ENCODE measurements at regions not wholly inside any gene's neighbourhood (a gene's known extent, or its start where the extent isn't known, plus 50 kb on each side); places are given as distances from the start of the nearest gene placed in this dataset.
"Not testable (repeated sequence)": the region's sequence is repeated elsewhere in the genome, so short reads cannot be mapped to it uniquely, and the experiment has no call there.

DNA sequence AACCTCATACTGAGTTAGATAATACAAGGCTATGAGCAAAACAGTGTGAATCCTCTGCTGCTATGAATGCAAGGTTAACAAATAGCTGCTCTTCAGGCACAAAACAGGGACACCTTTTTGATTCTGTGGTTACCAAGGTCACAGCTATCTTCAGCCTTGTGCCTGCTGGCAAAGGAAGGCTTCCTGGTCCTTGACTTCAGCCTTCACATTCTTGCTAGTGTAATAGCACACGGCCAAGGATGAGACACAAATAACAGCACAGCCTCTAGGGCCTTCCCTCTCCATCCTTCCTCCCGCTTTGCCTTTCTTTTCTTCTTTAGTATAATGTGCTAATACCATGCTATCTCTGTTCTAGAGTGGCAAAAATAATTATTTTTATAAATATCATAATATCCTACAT, 130.6 kb upstream of the CAV2 start:
- H3K4ac ChIP-seq (ENCODE audit: low read depth, low read length): no peak overlapping the region
- H3K4me1 ChIP-seq (ENCODE audit: control insufficient read depth, low read depth, low read length): no peaks in the 10 kb centered on the region
- no peak overlapping the region for H3K4me3 ChIP-seq (ENCODE audit: low read length)
- no peak overlapping the region for H3K4me2 ChIP-seq (ENCODE audit: low read length)
- H3K79me2 ChIP-seq (ENCODE audit: control insufficient read depth, insufficient read depth, low read length): no peaks in the 10 kb centered on the region
- no peak overlapping the region for H2AK5ac ChIP-seq (ENCODE audit: low read length)
- H3K23ac ChIP-seq (ENCODE audit: low read length): no peak overlapping the region
- H3K36me3 ChIP-seq (ENCODE audit: control insufficient read depth, insufficient read depth, low read length): no peaks in the 10 kb centered on the region
- H4K8ac ChIP-seq (ENCODE audit: low read depth, low read length): no peak overlapping the region
- H3K9ac ChIP-seq (ENCODE audit: low read length): no peak overlapping the region
- H3K56ac ChIP-seq (ENCODE audit: low read length): no peak overlapping the region
- WGBS (ENCODE audit: extremely low coverage, insufficient coverage, low lambda C conversion rate): no CpG with 5 or more reads among the region's 2 CpGs
- H4K5ac ChIP-seq (ENCODE audit: low read length): no peak overlapping the region
- H2BK5ac ChIP-seq (ENCODE audit: low read length): no peak overlapping the region
- no peak overlapping the region for H3K18ac ChIP-seq (ENCODE audit: low read length)
- H2BK15ac ChIP-seq (replicated peaks; ENCODE audit: low read depth): no peak overlapping the region
- no peak overlapping the region for H3K27ac ChIP-seq (ENCODE audit: low read depth, low read length)
- H3K79me1 ChIP-seq (ENCODE audit: low read length): no peaks in the 10 kb centered on the region
- H3K27me3 ChIP-seq (ENCODE audit: insufficient read depth, low read length, poor library complexity): no peaks in the 10 kb centered on the region
- peak; percentile 18 for DNase-seq
- H2BK120ac ChIP-seq (ENCODE audit: low read depth, low read length): no peak overlapping the region

GRCh38 chr7:116371536-116371935, 128.0 kb upstream of the CAV2 start:
- not testable (repeated sequence) for H3K4ac ChIP-seq (ENCODE audit: low read depth, low read length); H4K8ac ChIP-seq (ENCODE audit: low read depth, low read length); H3K4me3 ChIP-seq (ENCODE audit: low read length); H2BK15ac ChIP-seq (replicated peaks; ENCODE audit: low read depth); H3K23ac ChIP-seq (ENCODE audit: low read length); H3K4me2 ChIP-seq (ENCODE audit: low read length); H3K79me2 ChIP-seq (ENCODE audit: control insufficient read depth, insufficient read depth, low read length); H2BK120ac ChIP-seq (ENCODE audit: low read depth, low read length); H3K9ac ChIP-seq (ENCODE audit: low read length); H3K27ac ChIP-seq (ENCODE audit: low read depth, low read length); H3K18ac ChIP-seq (ENCODE audit: low read length); H3K27me3 ChIP-seq (ENCODE audit: insufficient read depth, low read length, poor library complexity); H2BK5ac ChIP-seq (ENCODE audit: low read length); H2AK5ac ChIP-seq (ENCODE audit: low read length); H3K56ac ChIP-seq (ENCODE audit: low read length); H3K36me3 ChIP-seq (ENCODE audit: control insufficient read depth, insufficient read depth, low read length); H3K4me1 ChIP-seq (ENCODE audit: control insufficient read depth, low read depth, low read length); H3K79me1 ChIP-seq (ENCODE audit: low read length); DNase-seq; H4K5ac ChIP-seq (ENCODE audit: low read length)
- WGBS (ENCODE audit: extremely low coverage, insufficient coverage, low lambda C conversion rate): no CpG with 5 or more reads among the region's 7 CpGs

- not testable (repeated sequence) for H3K4me3 ChIP-seq (ENCODE audit: low read length); H3K27ac ChIP-seq (ENCODE audit: low read depth, low read length); H3K27me3 ChIP-seq (ENCODE audit: insufficient read depth, low read length, poor library complexity); H3K4ac ChIP-seq (ENCODE audit: low read depth, low read length); H2BK5ac ChIP-seq (ENCODE audit: low read length); DNase-seq; H3K18ac ChIP-seq (ENCODE audit: low read length); H3K79me2 ChIP-seq (ENCODE audit: control insufficient read depth, insufficient read depth, low read length); H2BK15ac ChIP-seq (replicated peaks; ENCODE audit: low read depth); H3K4me2 ChIP-seq (ENCODE audit: low read length); H2AK5ac ChIP-seq (ENCODE audit: low read length); H3K56ac ChIP-seq (ENCODE audit: low read length); H4K8ac ChIP-seq (ENCODE audit: low read depth, low read length); H3K79me1 ChIP-seq (ENCODE audit: low read length); H3K9ac ChIP-seq (ENCODE audit: low read length); H3K36me3 ChIP-seq (ENCODE audit: control insufficient read depth, insufficient read depth, low read length); H2BK120ac ChIP-seq (ENCODE audit: low read depth, low read length); H3K23ac ChIP-seq (ENCODE audit: low read length); H4K5ac ChIP-seq (ENCODE audit: low read length); H3K4me1 ChIP-seq (ENCODE audit: control insufficient read depth, low read depth, low read length)
- no CpG with 5 or more reads among the region's 3 CpGs for whole genome bisulfite sequencing (ENCODE audit: extremely low coverage, insufficient coverage, low lambda C conversion rate)
Observed at GRCh38 chr7:116373229-116373628, 126.3 kb upstream of the CAV2 start.

- peak; percentile 55 for DNase-seq
Observed at GRCh38 chr7:116377721-116378120, 121.8 kb upstream of the CAV2 start.

GRCh38 chr7:116380025-116380424, 119.5 kb upstream of the CAV2 start:
- H2AK5ac ChIP-seq (ENCODE audit: low read length): no peak overlapping the region
- H3K23ac ChIP-seq (ENCODE audit: low read length): no peak overlapping the region
- no peak overlapping the region for H3K4me2 ChIP-seq (ENCODE audit: low read length)
- no peak overlapping the region for H3K9ac ChIP-seq (ENCODE audit: low read length)
- no peaks in the 10 kb centered on the region for H3K79me2 ChIP-seq (ENCODE audit: control insufficient read depth, insufficient read depth, low read length)
- no peaks in the 10 kb centered on the region for H3K36me3 ChIP-seq (ENCODE audit: control insufficient read depth, insufficient read depth, low read length)
- H2BK5ac ChIP-seq (ENCODE audit: low read length): no peak overlapping the region
- no peak overlapping the region for H4K5ac ChIP-seq (ENCODE audit: low read length)
- H3K56ac ChIP-seq (ENCODE audit: low read length): no peak overlapping the region
- H3K4me3 ChIP-seq (ENCODE audit: low read length): no peak overlapping the region
- no peak overlapping the region for H2BK15ac ChIP-seq (replicated peaks; ENCODE audit: low read depth)
- H3K4ac ChIP-seq (ENCODE audit: low read depth, low read length): no peak overlapping the region
- no peaks in the 10 kb centered on the region for H3K79me1 ChIP-seq (ENCODE audit: low read length)
- no peak for DNase-seq
- no peak overlapping the region for H4K8ac ChIP-seq (ENCODE audit: low read depth, low read length)
- no peak overlapping the region for H2BK120ac ChIP-seq (ENCODE audit: low read depth, low read length)
- no peaks in the 10 kb centered on the region for H3K27me3 ChIP-seq (ENCODE audit: insufficient read depth, low read length, poor library complexity)
- WGBS (ENCODE audit: extremely low coverage, insufficient coverage, low lambda C conversion rate): no CpG with 5 or more reads among the region's 1 CpG
- no peak overlapping the region for H3K18ac ChIP-seq (ENCODE audit: low read length)
- no peak overlapping the region for H3K27ac ChIP-seq (ENCODE audit: low read depth, low read length)
- no peaks in the 10 kb centered on the region for H3K4me1 ChIP-seq (ENCODE audit: control insufficient read depth, low read depth, low read length)

More at GRCh38 chr7:116377721-116378120, 121.8 kb upstream of the CAV2 start:
- Histone ChIP-seq H4K8ac (ENCODE audit: low read depth, low read length) (no peak overlapping the region), H2BK15ac (replicated peaks; ENCODE audit: low read depth) (no peak overlapping the region), H2BK120ac (ENCODE audit: low read depth, low read length) (no peak overlapping the region), H3K4ac (ENCODE audit: low read depth, low read length) (no peak overlapping the region), H2AK5ac (ENCODE audit: low read length) (no peak overlapping the region), H4K5ac (ENCODE audit: low read length) (no peak overlapping the region), H3K18ac (ENCODE audit: low read length) (no peak overlapping the region), H2BK5ac (ENCODE audit: low read length) (no peak overlapping the region), H3K4me1 (ENCODE audit: control insufficient read depth, low read depth, low read length) (no peaks in the 10 kb centered on the region), H3K56ac (ENCODE audit: low read length) (no peak overlapping the region), H3K27ac (ENCODE audit: low read depth, low read length) (no peak overlapping the region), H3K4me2 (ENCODE audit: low read length) (no peak overlapping the region), H3K79me2 (ENCODE audit: control insufficient read depth, insufficient read depth, low read length) (no peaks in the 10 kb centered on the region), H3K4me3 (ENCODE audit: low read length) (no peak overlapping the region), H3K23ac (ENCODE audit: low read length) (no peak overlapping the region), H3K36me3 (ENCODE audit: control insufficient read depth, insufficient read depth, low read length) (no peaks in the 10 kb centered on the region), H3K9ac (ENCODE audit: low read length) (no peak overlapping the region), H3K27me3 (ENCODE audit: insufficient read depth, low read length, poor library complexity) (no peaks in the 10 kb centered on the region), H3K79me1 (ENCODE audit: low read length) (no peaks in the 10 kb centered on the region)
- no CpG with 5 or more reads among the region's 2 CpGs for WGBS (ENCODE audit: extremely low coverage, insufficient coverage, low lambda C conversion rate)

DNA sequence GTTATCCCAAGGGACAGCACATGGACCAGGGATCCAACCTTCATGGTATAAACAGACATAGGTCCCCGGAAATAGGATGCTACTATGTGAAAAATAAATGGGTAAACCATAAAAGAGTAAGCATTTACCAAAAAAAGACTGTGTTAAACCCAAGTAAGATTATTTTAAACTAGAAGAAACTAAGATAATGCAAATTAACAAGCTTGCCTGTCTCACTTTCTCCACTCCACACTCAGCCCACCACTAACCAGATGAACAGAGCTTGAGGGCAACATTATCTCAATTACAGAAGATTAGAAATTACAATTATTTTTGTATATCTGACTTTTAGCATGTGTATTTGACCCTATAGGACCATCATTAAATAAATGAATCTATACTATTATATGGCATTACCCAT, 117.2 kb upstream of the CAV2 start:
- H3K79me1 ChIP-seq (ENCODE audit: low read length): no peaks in the 10 kb centered on the region
- H3K4me3 ChIP-seq (ENCODE audit: low read length): no peak overlapping the region
- no peak overlapping the region for H3K4ac ChIP-seq (ENCODE audit: low read depth, low read length)
- H4K5ac ChIP-seq (ENCODE audit: low read length): no peak overlapping the region
- no peaks in the 10 kb centered on the region for H3K79me2 ChIP-seq (ENCODE audit: control insufficient read depth, insufficient read depth, low read length)
- H2BK15ac ChIP-seq (replicated peaks; ENCODE audit: low read depth): no peak overlapping the region
- H3K56ac ChIP-seq (ENCODE audit: low read length): no peak overlapping the region
- no peak overlapping the region for H3K18ac ChIP-seq (ENCODE audit: low read length)
- DNase-seq: no peak
- H3K27ac ChIP-seq (ENCODE audit: low read depth, low read length): no peak overlapping the region
- no peak overlapping the region for H3K4me2 ChIP-seq (ENCODE audit: low read length)
- no peak overlapping the region for H4K8ac ChIP-seq (ENCODE audit: low read depth, low read length)
- no peak overlapping the region for H2BK120ac ChIP-seq (ENCODE audit: low read depth, low read length)
- no peak overlapping the region for H2BK5ac ChIP-seq (ENCODE audit: low read length)
- no CpG with 5 or more reads among the region's 1 CpG for WGBS (ENCODE audit: extremely low coverage, insufficient coverage, low lambda C conversion rate)
- H3K23ac ChIP-seq (ENCODE audit: low read length): no peak overlapping the region
- H3K9ac ChIP-seq (ENCODE audit: low read length): no peak overlapping the region
- H3K36me3 ChIP-seq (ENCODE audit: control insufficient read depth, insufficient read depth, low read length): no peaks in the 10 kb centered on the region
- no peak overlapping the region for H2AK5ac ChIP-seq (ENCODE audit: low read length)
- no peaks in the 10 kb centered on the region for H3K4me1 ChIP-seq (ENCODE audit: control insufficient read depth, low read depth, low read length)
- H3K27me3 ChIP-seq (ENCODE audit: insufficient read depth, low read length, poor library complexity): no peaks in the 10 kb centered on the region

All from mesendoderm (in vitro differentiated cells).